Uterus (tissue), 3 donors: ENCODE measurements at regions not wholly inside any gene's neighbourhood (a gene's known extent, or its start where the extent isn't known, plus 50 kb on each side); places are given as distances from the start of the nearest gene placed in this dataset.

Experiments used
- DNase-seq, 2 donors: peaks; one replicate each; pipeline ENCODE4 v3.0.0-alpha.2; 2019 to 2020
- H3K27ac ChIP-seq, 2 donors: fragments of 200-600 bp; sonication (generic); 1 replicate in 1 of 2; 2 replicates in 1 of 2; pipeline ENCODE4 v1.5.1; 2016 to 2018
- H3K27me3 ChIP-seq, 2 donors: fragments of 200-600 bp; sonication (generic); one replicate each; pipeline ENCODE4 v1.5.1; 2018 to 2019; ENCODE audit warnings: control low read depth in 1 of 2
- H3K36me3 ChIP-seq, 2 donors: fragments of 200-600 bp; sonication (generic); one replicate each; pipeline ENCODE4 v1.5.1; 2019; ENCODE audit warnings: control low read depth in 1 of 2
- H3K4me1 ChIP-seq, 2 donors: fragments of 200-600 bp; sonication (generic); one replicate each; pipeline ENCODE4 v1.5.1; 2018 to 2019; ENCODE audit warnings: control low read depth in 1 of 2
- H3K4me3 ChIP-seq, 2 donors: fragments of 200-600 bp; sonication (generic); 1 replicate in 1 of 2; 2 replicates in 1 of 2; pipeline ENCODE4 v1.5.1; 2018 to 2019; ENCODE audit warnings: mild to moderate bottlenecking in 1 of 2
- H3K9me3 ChIP-seq, 2 donors: fragments of 200-600 bp; sonication (generic); one replicate each; pipeline ENCODE4 v1.5.1; 2019; ENCODE audit warnings: control low read depth in 1 of 2
- CTCF ChIP-seq, 4 experiments: fragments of 200-600 bp in 2 of 4; fragments of 450-650 bp in 2 of 4; sonication (generic) in 2 of 4; IDR thresholded peaks; one replicate each; pipeline ENCODE4 v1.5.1; 2016 to 2019; ENCODE audit warnings: antibody characterized with exemption in 4 of 4, mild to moderate bottlenecking in 2 of 4, moderate library complexity in 1 of 4
- POLR2A ChIP-seq, 2 donors: fragments of 450-650 bp; IDR thresholded peaks; one replicate each; pipeline ENCODE4 v1.6.1; 2016; ENCODE audit warnings: antibody characterized with exemption in 2 of 2, mild to moderate bottlenecking in 1 of 2, moderate library complexity in 1 of 2
- intact Hi-C: fragments of 100-400 bp; cut with DNase I; formaldehyde crosslinking; loops from one replicate; pipeline ENCODE4 v1.15.1; 2023; ENCODE audit warnings: low total_unique reads
- donor health status: DM: yes; HTN: yes; CAD: no.

- Histone ChIP-seq H3K27ac (no peak overlapping the region), H3K9me3 (no peaks in the 10 kb centered on the region), H3K27me3 (no peaks in the 10 kb centered on the region), H3K36me3 (no peaks in the 10 kb centered on the region), H3K4me1 (no peaks in the 10 kb centered on the region), H3K4me3 (no peak overlapping the region)
- intact Hi-C loops, result no loop called here
- no peak for TF ChIP-seq POLR2A (IDR thresholded peaks at IDR 0.05)
- no peak for TF ChIP-seq CTCF (IDR thresholded peaks at IDR 0.05)
- no peak for DNase-seq
Observed at GRCh38 chr7:138223402-138223879, 147.2 kb downstream of the AKR1D1 start.

GRCh38 chr7:138226001-138226476 lies 149.8 kb downstream of the AKR1D1 start:
- Histone ChIP-seq H3K36me3 (no peaks in the 10 kb centered on the region), H3K9me3 (no peaks in the 10 kb centered on the region), H3K4me3 (no peak overlapping the region), H3K27me3 (no peaks in the 10 kb centered on the region), H3K27ac (no peak overlapping the region), H3K4me1 (no peaks in the 10 kb centered on the region)
- intact Hi-C loops, result no loop called here
- peak in 1 of 2 donors; percentile 15 for DNase-seq
- no peak for TF ChIP-seq CTCF (IDR thresholded peaks at IDR 0.05)
- no peak for TF ChIP-seq POLR2A (IDR thresholded peaks at IDR 0.05)

- intact Hi-C loops, result no loop called here
- TF ChIP-seq CTCF (IDR thresholded peaks at IDR 0.05), result no peak
- no peak for TF ChIP-seq POLR2A (IDR thresholded peaks at IDR 0.05)
- Histone ChIP-seq H3K27ac (no peak overlapping the region), H3K27me3 (no peaks in the 10 kb centered on the region), H3K4me1 (no peaks in the 10 kb centered on the region), H3K4me3 (no peak overlapping the region), H3K36me3 (no peaks in the 10 kb centered on the region), H3K9me3 (no peaks in the 10 kb centered on the region)
- DNase-seq, result no peak
Observed at GRCh38 chr7:138226745-138227279, 150.6 kb downstream of the AKR1D1 start.

GRCh38 chr7:138228119-138228518 lies 151.9 kb downstream of the AKR1D1 start:
- TF ChIP-seq POLR2A (IDR thresholded peaks at IDR 0.05) (no peak), CTCF (IDR thresholded peaks at IDR 0.05) (no peak)
- H3K27me3 ChIP-seq, result no peaks in the 10 kb centered on the region

GRCh38 chr7:138228769-138229168 lies 152.5 kb downstream of the AKR1D1 start:
- intact Hi-C loops, result no loop called here
- Histone ChIP-seq H3K4me3 (no peak overlapping the region), H3K4me1 (no peaks in the 10 kb centered on the region), H3K27ac (no peak overlapping the region), H3K9me3 (no peaks in the 10 kb centered on the region), H3K27me3 (no peaks in the 10 kb centered on the region), H3K36me3 (no peaks in the 10 kb centered on the region)
- TF ChIP-seq POLR2A (IDR thresholded peaks at IDR 0.05) (no peak), CTCF (IDR thresholded peaks at IDR 0.05) (no peak)
- no peak for DNase-seq

More at GRCh38 chr7:138228119-138228518, 151.9 kb downstream of the AKR1D1 start:
- DNase-seq, result no peak
- no peaks in the 10 kb centered on the region for H3K36me3 ChIP-seq
- H3K27ac ChIP-seq, result no peak overlapping the region
- no peaks in the 10 kb centered on the region for H3K4me1 ChIP-seq
- H3K9me3 ChIP-seq, result no peaks in the 10 kb centered on the region
- intact Hi-C loops, result no loop called here
- H3K4me3 ChIP-seq, result no peak overlapping the region
